Karpas-422 (cell line): ENCODE measurements at regions not wholly inside any gene's neighbourhood (a gene's known extent, or its start where the extent isn't known, plus 50 kb on each side); places are given as distances from the start of the nearest gene placed in this dataset.

Experiments used
- DNase-seq: peaks from one replicate; pipeline ENCODE4 v3.0.0-alpha.2; 2015
- H2AFZ ChIP-seq: fragments of 200-600 bp; sonication (generic); 2 replicates; pipeline ENCODE4 v1.6.1; 2014; ENCODE audit warnings: antibody characterized with exemption, low read length, mixed read lengths
- H3K27ac ChIP-seq: fragments of 200-600 bp; sonication (generic); 2 replicates; pipeline ENCODE4 v1.5.1; 2014; ENCODE audit warnings: mild to moderate bottlenecking, low read length, moderate library complexity
- H3K27me3 ChIP-seq: fragments of 200-600 bp; sonication (generic); 2 replicates; pipeline ENCODE4 v1.6.1; 2014; ENCODE audit warnings: low read length, mixed read lengths
- H3K36me3 ChIP-seq: fragments of 200-600 bp; sonication (generic); 2 replicates; pipeline ENCODE4 v1.6.1; 2014; ENCODE audit warnings: low read length, mixed read lengths; ENCODE audit not compliant: insufficient read depth
- H3K4me1 ChIP-seq: fragments of 200-600 bp; sonication (generic); 2 replicates; pipeline ENCODE4 v1.6.1; 2014; ENCODE audit warnings: mild to moderate bottlenecking, low read length, mixed read lengths
- H3K4me2 ChIP-seq: fragments of 200-600 bp; sonication (generic); 2 replicates; pipeline ENCODE4 v1.6.1; 2014; ENCODE audit warnings: low read length, low read depth, mild to moderate bottlenecking; ENCODE audit not compliant: poor library complexity, severe bottlenecking
- H3K4me3 ChIP-seq: fragments of 200-600 bp; sonication (generic); 2 replicates; pipeline ENCODE4 v1.5.1; 2014; ENCODE audit warnings: mild to moderate bottlenecking, antibody characterized with exemption, low read length, mixed read lengths
- H3K79me2 ChIP-seq: fragments of 200-600 bp; sonication (generic); 2 replicates; pipeline ENCODE4 v1.6.1; 2014; ENCODE audit warnings: mild to moderate bottlenecking, low read length, mixed read lengths
- H3K9ac ChIP-seq: fragments of 200-600 bp; sonication (generic); 2 replicates; pipeline ENCODE4 v1.6.0; 2014; ENCODE audit warnings: low read length
- H3K9me2 ChIP-seq: fragments of 200-600 bp; sonication (generic), shearing (Covaris generic); replicated peaks from 2 replicates; pipeline ENCODE4 v1.6.0; 2014; ENCODE audit warnings: mild to moderate bottlenecking, low read length, moderate library complexity; ENCODE audit not compliant: insufficient read depth
- H3K9me3 ChIP-seq: fragments of 300-700, 200-600 bp; sonication (generic); 2 replicates; pipeline ENCODE4 v1.6.1; 2014; ENCODE audit warnings: low read length, mixed read lengths
- H4K20me1 ChIP-seq: fragments of 200-600 bp; sonication (generic); 2 replicates; pipeline ENCODE4 v1.6.1; 2014; ENCODE audit warnings: mild to moderate bottlenecking, antibody characterized with exemption, low read length, low read depth; ENCODE audit not compliant: insufficient read depth

GRCh38 chr14:56745097-56745496 lies 65.2 kb downstream of the OTX2 start:
- no peak for DNase-seq
- no peaks in the 10 kb centered on the region; the same call in 1 of the 2 replicates for H3K27me3 ChIP-seq
- H3K4me1 ChIP-seq: no peaks in the 10 kb centered on the region
- no peaks in the 10 kb centered on the region for H3K9me2 ChIP-seq
- no peaks in the 10 kb centered on the region for H4K20me1 ChIP-seq
- no peaks in the 10 kb centered on the region for H3K9me3 ChIP-seq
- H2AFZ ChIP-seq: no peak overlapping the region
- no peak overlapping the region for H3K4me2 ChIP-seq
- H3K79me2 ChIP-seq: no peaks in the 10 kb centered on the region
- H3K4me3 ChIP-seq: no peak overlapping the region
- no peaks in the 10 kb centered on the region for H3K36me3 ChIP-seq
- no peak overlapping the region for H3K27ac ChIP-seq
- no peak overlapping the region for H3K9ac ChIP-seq

- no peaks in the 10 kb centered on the region for H3K36me3 ChIP-seq
- H3K79me2 ChIP-seq: no peaks in the 10 kb centered on the region
- no peak overlapping the region for H3K9ac ChIP-seq
- no peak overlapping the region for H3K4me2 ChIP-seq
- H2AFZ ChIP-seq: no peak overlapping the region
- H3K27ac ChIP-seq: no peak overlapping the region
- no peaks in the 10 kb centered on the region for H3K9me3 ChIP-seq
- no peaks in the 10 kb centered on the region for H3K9me2 ChIP-seq
- H3K27me3 ChIP-seq: no peaks in the 10 kb centered on the region; the same call in 1 of the 2 replicates
- H3K4me3 ChIP-seq: no peak overlapping the region
- DNase-seq: no peak
- no peaks in the 10 kb centered on the region for H4K20me1 ChIP-seq
- no peaks in the 10 kb centered on the region for H3K4me1 ChIP-seq
Observed at GRCh38 chr14:56744016-56744415, 66.3 kb downstream of the OTX2 start.

- Histone ChIP-seq H3K4me3 (no peak overlapping the region), H3K4me1 (no peaks in the 10 kb centered on the region), H4K20me1 (no peaks in the 10 kb centered on the region), H3K9ac (no peak overlapping the region), H3K4me2 (no peak overlapping the region), H3K9me3 (no peaks in the 10 kb centered on the region), H3K79me2 (no peaks in the 10 kb centered on the region), H3K36me3 (no peaks in the 10 kb centered on the region), H3K9me2 (no peaks in the 10 kb centered on the region), H3K27me3 (peaks cover 4% of the 10 kb centered on the region; the same call in 1 of the 2 replicates), H2AFZ (no peak overlapping the region), H3K27ac (no peak overlapping the region)
- DNase-seq: no peak
Observed at GRCh38 chr14:56742391-56742878, 67.8 kb downstream of the OTX2 start.

GRCh38 chr14:56741325-56741724 lies 69.0 kb downstream of the OTX2 start:
- Histone ChIP-seq H3K4me3 (no peak overlapping the region), H3K4me2 (no peak overlapping the region), H2AFZ (no peak overlapping the region), H3K4me1 (no peaks in the 10 kb centered on the region), H3K27ac (no peak overlapping the region), H3K79me2 (no peaks in the 10 kb centered on the region), H3K27me3 (peaks cover 4% of the 10 kb centered on the region; the same call in 1 of the 2 replicates), H4K20me1 (no peaks in the 10 kb centered on the region), H3K9me2 (no peaks in the 10 kb centered on the region), H3K36me3 (no peaks in the 10 kb centered on the region), H3K9me3 (no peaks in the 10 kb centered on the region), H3K9ac (no peak overlapping the region)
- no peak for DNase-seq

GRCh38 chr14:56738020-56738419 lies 72.3 kb downstream of the OTX2 start:
- Histone ChIP-seq H3K4me1 (no peaks in the 10 kb centered on the region), H2AFZ (no peak overlapping the region), H3K4me2 (no peak overlapping the region), H3K4me3 (no peak overlapping the region), H3K9me3 (no peaks in the 10 kb centered on the region), H3K27me3 (0 out of 2 replicates have a peak, but pooled peaks cover 4% of the 10 kb centered on the region), H3K27ac (no peak overlapping the region), H3K9me2 (no peaks in the 10 kb centered on the region), H3K36me3 (no peaks in the 10 kb centered on the region), H3K79me2 (no peaks in the 10 kb centered on the region), H3K9ac (no peak overlapping the region), H4K20me1 (no peaks in the 10 kb centered on the region)
- no peak for DNase-seq

- Histone ChIP-seq H3K4me3 (no peak overlapping the region), H3K36me3 (no peaks in the 10 kb centered on the region), H3K9ac (no peak overlapping the region), H3K79me2 (no peaks in the 10 kb centered on the region), H3K9me2 (no peaks in the 10 kb centered on the region), H4K20me1 (no peaks in the 10 kb centered on the region), H2AFZ (no peak overlapping the region), H3K9me3 (no peaks in the 10 kb centered on the region), H3K4me2 (no peak overlapping the region), H3K27me3 (0 out of 2 replicates have a peak, but pooled peaks cover 4% of the 10 kb centered on the region), H3K4me1 (no peaks in the 10 kb centered on the region), H3K27ac (no peak overlapping the region)
- DNase-seq: no peak
Observed at GRCh38 chr14:56733396-56733795, 76.9 kb downstream of the OTX2 start.

GRCh38 chr14:56731187-56731586 lies 79.1 kb downstream of the OTX2 start:
- no peak overlapping the region for H3K9ac ChIP-seq

GRCh38 chr14:56730538-56731145 lies 79.6 kb downstream of the OTX2 start:
- Histone ChIP-seq H3K27ac (no peak overlapping the region), H3K4me2 (no peak overlapping the region), H3K79me2 (no peaks in the 10 kb centered on the region), H2AFZ (no peak overlapping the region), H4K20me1 (no peaks in the 10 kb centered on the region), H3K9me2 (no peaks in the 10 kb centered on the region), H3K4me3 (no peak overlapping the region), H3K4me1 (no peaks in the 10 kb centered on the region), H3K9ac (no peak overlapping the region), H3K36me3 (no peaks in the 10 kb centered on the region), H3K27me3 (no peaks in the 10 kb centered on the region), H3K9me3 (no peaks in the 10 kb centered on the region)
- DNase-seq: no peak

More at GRCh38 chr14:56731187-56731586, 79.1 kb downstream of the OTX2 start:
- Histone ChIP-seq H3K4me2 (no peak overlapping the region), H3K27ac (no peak overlapping the region), H3K4me1 (no peaks in the 10 kb centered on the region), H3K79me2 (no peaks in the 10 kb centered on the region), H3K27me3 (no peaks in the 10 kb centered on the region), H3K9me3 (no peaks in the 10 kb centered on the region), H3K4me3 (no peak overlapping the region), H3K36me3 (no peaks in the 10 kb centered on the region), H3K9me2 (no peaks in the 10 kb centered on the region), H2AFZ (no peak overlapping the region), H4K20me1 (no peaks in the 10 kb centered on the region)
- DNase-seq: no peak
